ENCODE measurements at regions not wholly inside any gene's neighbourhood (a gene's known extent, or its start where the extent isn't known, plus 50 kb on each side); places are given as distances from the start of the nearest gene placed in this dataset.

DNA sequence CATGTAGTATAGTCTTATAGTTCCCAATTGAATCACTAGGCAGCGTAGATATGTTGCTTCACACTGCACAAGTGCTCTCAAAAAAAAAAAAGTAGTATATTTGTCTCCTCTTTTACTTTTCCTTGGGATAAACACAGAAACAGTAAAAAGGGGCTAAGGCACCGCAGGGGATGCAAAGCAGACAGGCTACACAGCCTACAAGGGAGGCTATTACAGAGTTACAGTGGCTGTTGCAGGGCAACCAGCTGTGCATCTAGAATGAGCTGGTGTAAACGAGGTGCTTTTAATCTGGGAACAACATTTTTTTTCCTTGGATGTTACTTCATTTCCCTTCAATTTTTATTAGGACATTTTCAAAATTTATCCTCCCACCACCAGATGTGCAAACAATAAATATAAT, 1934.7 kb upstream of the CELF4 start:
- ChIA-PET CTCF (interaction anchor here in 1 of 2 donors (0.6 kb wide), 1 partner anchor 171 kb away, joined by 6 read pairs; no protein-coding TSS in a partner anchor), POLR2A (no interaction called here)
- WGBS (ENCODE audit: insufficient coverage), result 100% methylated on average over 1 of the region's 3 CpGs
- Histone ChIP-seq H3K36me3 (ENCODE audit: control insufficient read depth in 2 of 2, extremely low read depth in 1 of 2, insufficient read depth in 1 of 2, low read length in 1 of 2) (no peaks in the 10 kb centered on the region), H3K27me3 (replicated peaks in 1 of 2; ENCODE audit: control insufficient read depth in 2 of 2, extremely low read depth in 1 of 2, insufficient read depth in 2 of 2, low read length in 1 of 2) (no peaks in the 10 kb centered on the region), H3K4me3 (ENCODE audit: control insufficient read depth in 1 of 2, extremely low read depth in 1 of 2, low read length in 1 of 2) (no peak overlapping the region), H3K4me1 (ENCODE audit: control insufficient read depth in 1 of 2, extremely low read depth in 1 of 2, insufficient read depth in 2 of 2, low read length in 2 of 2) (no peaks in the 10 kb centered on the region), H3K27ac (ENCODE audit: low read length) (no peak overlapping the region), H3K9me3 (no peaks in the 10 kb centered on the region)
- no peak for ATAC-seq (replicated peaks in 1 of 4)
- no peak overlapping the region for H3K27ac Mint-ChIP-seq
- H3K4me3 Mint-ChIP-seq, result no peak overlapping the region
- no peak for DNase-seq
- no peaks in the 10 kb centered on the region for H3K27me3 Mint-ChIP-seq
- H3K9me3 Mint-ChIP-seq, result peaks cover 3 to 8% (median 3%) of the 10 kb centered on the region in 3 donors
- H3K4me1 Mint-ChIP-seq, result no peaks in the 10 kb centered on the region
- no peaks in the 10 kb centered on the region for H3K36me3 Mint-ChIP-seq

DNA sequence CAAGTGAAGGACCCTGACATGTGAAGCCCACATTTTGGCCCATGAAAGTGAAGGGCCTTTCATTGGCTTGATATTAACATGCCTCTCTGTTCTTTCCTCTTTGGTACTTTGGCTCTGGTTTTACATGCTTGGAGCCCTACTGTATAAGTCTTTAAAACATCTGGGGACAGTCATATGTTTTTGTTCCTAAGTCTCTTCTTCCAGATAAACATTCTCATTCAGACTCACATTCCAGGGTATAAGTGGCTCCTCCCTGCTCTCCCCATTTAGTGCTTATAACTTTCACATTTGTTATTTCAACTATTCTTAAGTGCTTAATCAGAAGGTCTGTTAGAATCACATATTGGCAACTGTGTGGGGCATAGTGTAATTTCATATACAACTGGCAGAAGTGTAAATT, 1932.2 kb upstream of the CELF4 start:
- no peak for ATAC-seq (replicated peaks in 1 of 4)
- no peaks in the 10 kb centered on the region for H3K4me1 ChIP-seq (ENCODE audit: control insufficient read depth in 1 of 2, extremely low read depth in 1 of 2, insufficient read depth in 2 of 2, low read length in 2 of 2)
- H3K4me3 ChIP-seq (ENCODE audit: control insufficient read depth in 1 of 2, extremely low read depth in 1 of 2, low read length in 1 of 2), result no peak overlapping the region
- peaks cover 5 to 8% (median 6%) of the 10 kb centered on the region in 3 donors for H3K9me3 Mint-ChIP-seq
- H3K27ac Mint-ChIP-seq, result no peak overlapping the region
- H3K27ac ChIP-seq (ENCODE audit: low read length), result no peak overlapping the region
- no peaks in the 10 kb centered on the region for H3K4me1 Mint-ChIP-seq
- ChIA-PET POLR2A (no interaction called here), CTCF (no interaction called here)
- H3K9me3 ChIP-seq, result no peaks in the 10 kb centered on the region
- H3K27me3 ChIP-seq (replicated peaks in 1 of 2; ENCODE audit: control insufficient read depth in 2 of 2, extremely low read depth in 1 of 2, insufficient read depth in 2 of 2, low read length in 1 of 2), result no peaks in the 10 kb centered on the region
- no peaks in the 10 kb centered on the region for H3K27me3 Mint-ChIP-seq
- no peak for DNase-seq
- no peaks in the 10 kb centered on the region for H3K36me3 ChIP-seq (ENCODE audit: control insufficient read depth in 2 of 2, extremely low read depth in 1 of 2, insufficient read depth in 1 of 2, low read length in 1 of 2)
- no peaks in the 10 kb centered on the region for H3K36me3 Mint-ChIP-seq
- no peak overlapping the region for H3K4me3 Mint-ChIP-seq

DNA sequence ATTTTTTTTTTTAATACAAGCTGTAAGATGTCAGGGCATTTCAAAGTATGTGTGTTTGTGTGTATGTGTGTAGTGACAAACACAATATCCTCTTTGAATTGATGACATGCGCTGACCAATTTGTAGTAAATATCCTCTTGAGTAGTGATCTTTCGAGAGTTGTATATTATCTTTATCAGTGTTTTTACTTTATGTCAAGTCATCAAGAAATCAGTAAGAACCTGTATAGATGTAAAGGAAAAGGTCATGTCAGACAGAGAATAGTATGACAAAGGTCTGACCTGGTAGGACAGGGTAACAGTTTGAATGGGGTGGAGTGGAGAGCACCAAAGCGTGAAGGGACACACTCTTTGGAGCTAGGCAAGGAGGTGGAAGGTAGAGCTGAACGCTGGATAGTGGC, 1931.4 kb upstream of the CELF4 start:
- ChIA-PET CTCF (no interaction called here), POLR2A (no interaction called here)
- no peak for DNase-seq
- no peak overlapping the region for H3K27ac Mint-ChIP-seq
- Histone ChIP-seq H3K36me3 (ENCODE audit: control insufficient read depth in 2 of 2, extremely low read depth in 1 of 2, insufficient read depth in 1 of 2, low read length in 1 of 2) (no peaks in the 10 kb centered on the region), H3K27ac (ENCODE audit: low read length) (no peak overlapping the region), H3K4me3 (ENCODE audit: control insufficient read depth in 1 of 2, extremely low read depth in 1 of 2, low read length in 1 of 2) (no peak overlapping the region), H3K9me3 (no peaks in the 10 kb centered on the region), H3K4me1 (ENCODE audit: control insufficient read depth in 1 of 2, extremely low read depth in 1 of 2, insufficient read depth in 2 of 2, low read length in 2 of 2) (no peaks in the 10 kb centered on the region), H3K27me3 (replicated peaks in 1 of 2; ENCODE audit: control insufficient read depth in 2 of 2, extremely low read depth in 1 of 2, insufficient read depth in 2 of 2, low read length in 1 of 2) (no peaks in the 10 kb centered on the region)
- H3K4me3 Mint-ChIP-seq, result no peak overlapping the region
- 75% methylated on average over 1 of the region's 4 CpGs for WGBS (ENCODE audit: insufficient coverage)
- H3K36me3 Mint-ChIP-seq, result no peaks in the 10 kb centered on the region
- peaks cover 5 to 6% (median 5%) of the 10 kb centered on the region in 3 donors for H3K9me3 Mint-ChIP-seq
- H3K27me3 Mint-ChIP-seq, result no peaks in the 10 kb centered on the region
- no peaks in the 10 kb centered on the region for H3K4me1 Mint-ChIP-seq
- no peak for ATAC-seq (replicated peaks in 1 of 4)

DNA sequence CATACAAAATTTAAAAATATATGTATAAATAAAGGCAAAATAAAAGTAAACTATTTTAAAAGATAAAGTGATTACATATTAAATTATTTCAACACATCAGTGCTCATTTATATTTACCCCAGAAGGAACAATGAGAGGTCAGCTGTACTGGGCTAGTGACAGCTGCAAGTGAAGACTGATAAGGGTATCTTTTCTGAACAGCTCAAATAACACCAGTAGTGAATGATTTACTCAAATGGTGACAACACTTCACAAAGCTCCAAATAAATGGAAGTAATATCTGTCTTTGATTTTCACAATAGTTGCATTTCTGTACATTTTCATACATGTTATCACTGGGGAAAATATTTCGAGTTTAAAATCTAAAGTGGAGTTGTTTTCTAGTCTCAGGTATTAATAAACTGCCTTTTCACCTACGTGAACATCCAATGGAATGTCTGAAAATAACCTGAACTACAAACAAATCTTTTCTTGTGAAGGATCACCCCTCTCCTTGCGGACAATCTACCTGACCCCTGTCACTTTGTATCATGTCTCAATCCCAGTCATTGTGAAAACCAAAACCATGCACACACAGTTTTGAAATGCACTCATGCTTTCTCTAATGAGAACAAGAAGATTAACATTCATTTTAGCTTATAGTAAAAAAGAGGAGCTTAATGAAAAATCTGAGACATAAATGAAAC, 1928.8 kb upstream of the CELF4 start:
- Histone ChIP-seq H3K27me3 (replicated peaks in 1 of 2; ENCODE audit: control insufficient read depth in 2 of 2, extremely low read depth in 1 of 2, insufficient read depth in 2 of 2, low read length in 1 of 2) (no peaks in the 10 kb centered on the region), H3K4me1 (ENCODE audit: control insufficient read depth in 1 of 2, extremely low read depth in 1 of 2, insufficient read depth in 2 of 2, low read length in 2 of 2) (no peaks in the 10 kb centered on the region), H3K4me3 (ENCODE audit: control insufficient read depth in 1 of 2, extremely low read depth in 1 of 2, low read length in 1 of 2) (no peak overlapping the region), H3K27ac (ENCODE audit: low read length) (no peak overlapping the region), H3K9me3 (no peaks in the 10 kb centered on the region), H3K36me3 (ENCODE audit: control insufficient read depth in 2 of 2, extremely low read depth in 1 of 2, insufficient read depth in 1 of 2, low read length in 1 of 2) (no peaks in the 10 kb centered on the region)
- 80% methylated on average over 2 of the region's 3 CpGs for WGBS (ENCODE audit: insufficient coverage)
- DNase-seq (no peak), ATAC-seq (replicated peaks in 1 of 4) (no peak)
- Mint-ChIP-seq H3K36me3 (no peaks in the 10 kb centered on the region), H3K4me1 (no peaks in the 10 kb centered on the region), H3K27ac (no peak overlapping the region), H3K4me3 (no peak overlapping the region), H3K27me3 (no peaks in the 10 kb centered on the region), H3K9me3 (peaks cover 5 to 11% (median 10%) of the 10 kb centered on the region in 3 donors)
- CTCF ChIA-PET, result no interaction called here
- POLR2A ChIA-PET, result interaction anchor here in 1 of 2 donors (0.8 kb wide), 1 partner anchor 910 kb away, joined by 3 read pairs; no protein-coding TSS in a partner anchor

DNA sequence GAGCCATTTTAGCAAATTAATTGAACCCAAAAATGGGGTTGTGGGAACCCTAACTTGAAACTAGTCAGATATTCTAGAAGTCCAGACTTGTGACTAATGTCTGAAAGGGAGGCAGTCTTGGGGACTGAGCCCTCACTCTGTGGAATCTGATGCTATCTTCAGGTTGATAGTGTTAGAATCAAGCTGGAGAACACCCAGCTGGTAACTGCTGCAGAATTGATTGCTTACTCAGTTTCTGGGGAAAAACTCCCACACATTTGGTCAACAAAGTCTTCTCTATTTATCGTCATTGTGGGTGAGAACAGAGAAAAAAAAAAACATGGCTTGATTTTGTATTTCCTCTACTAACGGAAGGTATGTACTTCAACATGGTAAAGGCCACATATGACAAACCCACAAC, 1925.8 kb upstream of the CELF4 start:
- Mint-ChIP-seq H3K4me3 (no peak overlapping the region), H3K9me3 (peaks cover 5 to 11% (median 6%) of the 10 kb centered on the region in 3 donors), H3K4me1 (no peaks in the 10 kb centered on the region), H3K27ac (no peak overlapping the region), H3K36me3 (no peaks in the 10 kb centered on the region), H3K27me3 (no peaks in the 10 kb centered on the region)
- DNase-seq (no peak), ATAC-seq (replicated peaks in 1 of 4) (no peak)
- Histone ChIP-seq H3K27me3 (replicated peaks in 1 of 2; ENCODE audit: control insufficient read depth in 2 of 2, extremely low read depth in 1 of 2, insufficient read depth in 2 of 2, low read length in 1 of 2) (no peaks in the 10 kb centered on the region), H3K9me3 (no peaks in the 10 kb centered on the region), H3K27ac (ENCODE audit: low read length) (no peak overlapping the region), H3K36me3 (ENCODE audit: control insufficient read depth in 2 of 2, extremely low read depth in 1 of 2, insufficient read depth in 1 of 2, low read length in 1 of 2) (no peaks in the 10 kb centered on the region), H3K4me3 (ENCODE audit: control insufficient read depth in 1 of 2, extremely low read depth in 1 of 2, low read length in 1 of 2) (no peak overlapping the region), H3K4me1 (ENCODE audit: control insufficient read depth in 1 of 2, extremely low read depth in 1 of 2, insufficient read depth in 2 of 2, low read length in 2 of 2) (no peaks in the 10 kb centered on the region)
- POLR2A ChIA-PET, result no interaction called here
- CTCF ChIA-PET, result no interaction called here
- WGBS (ENCODE audit: insufficient coverage), result no CpG with 5 or more reads among the region's 2 CpGs

DNA sequence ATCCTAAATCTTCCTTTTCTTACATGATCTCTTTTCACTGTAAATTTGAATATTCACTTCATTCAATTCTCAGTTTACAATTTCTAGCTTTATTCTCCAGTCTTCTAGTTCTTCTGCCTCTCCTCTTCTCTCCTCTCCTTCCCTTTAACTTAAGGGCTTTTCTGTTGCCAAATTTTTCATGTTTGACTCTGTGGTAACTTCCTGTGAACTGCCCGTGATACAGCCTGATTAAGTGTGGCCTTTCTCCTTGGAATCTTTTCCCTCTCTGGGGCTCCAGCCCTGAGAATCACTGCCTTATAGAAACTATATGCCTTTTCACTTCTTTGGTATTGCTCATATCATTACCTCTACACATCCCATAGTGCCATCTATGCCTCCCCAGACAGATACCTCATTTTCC, 1923.8 kb upstream of the CELF4 start:
- Histone ChIP-seq H3K9me3 (no peaks in the 10 kb centered on the region), H3K27me3 (replicated peaks in 1 of 2; ENCODE audit: control insufficient read depth in 2 of 2, extremely low read depth in 1 of 2, insufficient read depth in 2 of 2, low read length in 1 of 2) (no peaks in the 10 kb centered on the region), H3K4me1 (ENCODE audit: control insufficient read depth in 1 of 2, extremely low read depth in 1 of 2, insufficient read depth in 2 of 2, low read length in 2 of 2) (no peaks in the 10 kb centered on the region), H3K27ac (ENCODE audit: low read length) (no peak overlapping the region), H3K4me3 (ENCODE audit: control insufficient read depth in 1 of 2, extremely low read depth in 1 of 2, low read length in 1 of 2) (no peak overlapping the region), H3K36me3 (ENCODE audit: control insufficient read depth in 2 of 2, extremely low read depth in 1 of 2, insufficient read depth in 1 of 2, low read length in 1 of 2) (no peaks in the 10 kb centered on the region)
- Mint-ChIP-seq H3K4me1 (no peaks in the 10 kb centered on the region), H3K36me3 (no peaks in the 10 kb centered on the region), H3K27ac (no peak overlapping the region), H3K4me3 (no peak overlapping the region), H3K27me3 (no peaks in the 10 kb centered on the region), H3K9me3 (peaks cover 6 to 11% (median 11%) of the 10 kb centered on the region in 3 donors)
- ChIA-PET CTCF (no interaction called here), POLR2A (no interaction called here)
- WGBS (ENCODE audit: insufficient coverage), result no CpG with 5 or more reads among the region's 1 CpG
- ATAC-seq (replicated peaks in 1 of 4), result no peak
- no peak for DNase-seq

DNA sequence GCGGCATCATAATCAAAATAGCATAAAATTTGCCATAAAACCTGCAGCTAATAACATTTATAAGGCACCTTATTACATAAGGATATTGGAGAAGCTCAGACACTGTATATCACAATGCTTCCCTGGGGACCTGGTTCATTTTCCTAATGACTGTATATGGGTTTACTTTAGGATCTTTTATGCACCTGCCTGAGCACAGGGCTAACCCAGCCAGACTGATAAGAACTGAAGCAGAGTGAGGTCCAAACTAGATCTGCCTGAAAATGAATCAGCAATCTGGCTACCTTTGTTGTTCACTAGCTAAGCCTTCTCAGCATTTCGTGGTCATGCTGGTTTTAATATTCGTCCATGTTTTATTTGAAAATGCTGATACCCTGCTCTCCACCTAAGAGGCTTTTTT, 1922.3 kb upstream of the CELF4 start:
- H3K36me3 Mint-ChIP-seq, result no peaks in the 10 kb centered on the region
- H3K27ac ChIP-seq (ENCODE audit: low read length), result no peak overlapping the region
- ChIA-PET CTCF (no interaction called here), POLR2A (no interaction called here)
- H3K27me3 ChIP-seq (replicated peaks in 1 of 2; ENCODE audit: control insufficient read depth in 2 of 2, extremely low read depth in 1 of 2, insufficient read depth in 2 of 2, low read length in 1 of 2), result no peaks in the 10 kb centered on the region
- no peak for ATAC-seq (replicated peaks in 1 of 4)
- H3K4me3 Mint-ChIP-seq, result no peak overlapping the region
- H3K27ac Mint-ChIP-seq, result no peak overlapping the region
- no peaks in the 10 kb centered on the region for H3K27me3 Mint-ChIP-seq
- H3K36me3 ChIP-seq (ENCODE audit: control insufficient read depth in 2 of 2, extremely low read depth in 1 of 2, insufficient read depth in 1 of 2, low read length in 1 of 2), result no peaks in the 10 kb centered on the region
- no peaks in the 10 kb centered on the region for H3K4me1 ChIP-seq (ENCODE audit: control insufficient read depth in 1 of 2, extremely low read depth in 1 of 2, insufficient read depth in 2 of 2, low read length in 2 of 2)
- WGBS (ENCODE audit: insufficient coverage), result 72% methylated on average over 2 of the region's 3 CpGs
- peaks cover 6 to 10% (median 9%) of the 10 kb centered on the region in 3 donors for H3K9me3 Mint-ChIP-seq
- H3K9me3 ChIP-seq, result no peaks in the 10 kb centered on the region
- no peaks in the 10 kb centered on the region for H3K4me1 Mint-ChIP-seq
- H3K4me3 ChIP-seq (ENCODE audit: control insufficient read depth in 1 of 2, extremely low read depth in 1 of 2, low read length in 1 of 2), result no peak overlapping the region
- no peak for DNase-seq

Measured in T-cell (primary cell).